HEK293T (cell line): ENCODE measurements at regions not wholly inside any gene's neighbourhood (a gene's known extent, or its start where the extent isn't known, plus 50 kb on each side); places are given as distances from the start of the nearest gene placed in this dataset.

Experiments used
- CTCF ChIA-PET: fragments of 350-600 bp; formaldehyde crosslinking; extraction: SDS; loops from one replicate; lab custom pipeline; 2021; ENCODE audit warnings: antibody characterized with exemption, inconsistent platforms; lab: Yijun Ruan, JAX
- POLR2A ChIA-PET: fragments of 350-600 bp; formaldehyde crosslinking; extraction: SDS; loops from one replicate; lab custom pipeline; 2020; ENCODE audit warnings: antibody characterized with exemption, inconsistent platforms; lab: Yijun Ruan, JAX
- DNase-seq: peaks from one replicate; pipeline ENCODE4 v3.0.0; 2012; ENCODE audit warnings: mixed read lengths; ENCODE audit errors: extremely low spot score
- ARNT ChIP-seq: fragments of 450-650 bp; IDR thresholded peaks from 2 replicates; pipeline ENCODE4 v1.6.1; 2017; ENCODE audit warnings: mild to moderate bottlenecking
- BHLHE40 ChIP-seq: fragments of 450-650 bp; IDR thresholded peaks from 2 replicates; pipeline ENCODE4 v1.6.1; 2016; ENCODE audit warnings: mild to moderate bottlenecking, moderate library complexity, borderline replicate concordance
- CTBP1 ChIP-seq: fragments of 450-650 bp; IDR thresholded peaks from 2 replicates; pipeline ENCODE4 v1.6.1; 2016; ENCODE audit warnings: borderline replicate concordance
- ELF4 ChIP-seq: fragments of 450-650 bp; IDR thresholded peaks from 2 replicates; pipeline ENCODE4 v1.6.1; 2017; ENCODE audit warnings: antibody characterized with exemption
- FOXA1 ChIP-seq: fragments of 450-650 bp; IDR thresholded peaks from 2 replicates; pipeline ENCODE4 v1.6.1; 2016; ENCODE audit warnings: mild to moderate bottlenecking
- FOXK2 ChIP-seq: fragments of 450-650 bp; IDR thresholded peaks from 2 replicates; pipeline ENCODE4 v1.6.1; 2016; ENCODE audit warnings: mild to moderate bottlenecking
- FOXM1 ChIP-seq: fragments of 450-650 bp; IDR thresholded peaks from 2 replicates; pipeline ENCODE4 v1.6.1; 2017; ENCODE audit warnings: mild to moderate bottlenecking, borderline replicate concordance
- HDGF ChIP-seq: fragments of 450-650 bp; IDR thresholded peaks from 2 replicates; pipeline ENCODE4 v1.6.1; 2017; ENCODE audit warnings: antibody characterized with exemption, borderline replicate concordance
- L3MBTL2 ChIP-seq: fragments of 450-650 bp; conservative IDR thresholded peaks from 2 replicates; pipeline ENCODE4 v1.6.1; 2016; ENCODE audit warnings: mild to moderate bottlenecking
- LEF1 ChIP-seq: fragments of 450-650 bp; IDR thresholded peaks from 2 replicates; pipeline ENCODE4 v1.6.1; 2017; ENCODE audit warnings: mild to moderate bottlenecking, borderline replicate concordance
- NFRKB ChIP-seq: fragments of 450-650 bp; IDR thresholded peaks from 2 replicates; pipeline ENCODE4 v1.6.1; 2016; ENCODE audit warnings: mild to moderate bottlenecking, moderate library complexity
- PKNOX1 ChIP-seq: fragments of 450-650 bp; IDR thresholded peaks from 2 replicates; pipeline ENCODE4 v1.6.1; 2016
- SP1 ChIP-seq: fragments of 450-650 bp; IDR thresholded peaks from 2 replicates; pipeline ENCODE4 v1.6.1; 2017
- SUZ12 ChIP-seq: fragments of 450-650 bp; IDR thresholded peaks from 2 replicates; pipeline ENCODE4 v1.6.1; 2016; ENCODE audit warnings: mild to moderate bottlenecking
- TARDBP ChIP-seq: fragments of 450-650 bp; IDR thresholded peaks from 2 replicates; pipeline ENCODE4 v1.6.1; 2016
- ZNF384 ChIP-seq: fragments of 450-650 bp; IDR thresholded peaks from 2 replicates; pipeline ENCODE4 v1.6.1; 2016

- ChIA-PET CTCF (no interaction called here), POLR2A (no interaction called here)
- no peak for TF ChIP-seq ZNF384
- no peak for TF ChIP-seq FOXK2
- no peak for TF ChIP-seq FOXA1
- no peak for TF ChIP-seq ARNT
- no peak for TF ChIP-seq SP1
- no peak for TF ChIP-seq SUZ12
- TF ChIP-seq NFRKB, result no peak
- TF ChIP-seq LEF1, result no peak
- TF ChIP-seq HDGF, result no peak
- TF ChIP-seq ELF4, result no peak
Observed at GRCh38 chr1:157367091-157367739, 185.1 kb downstream of the FCRL5 start.

DNA sequence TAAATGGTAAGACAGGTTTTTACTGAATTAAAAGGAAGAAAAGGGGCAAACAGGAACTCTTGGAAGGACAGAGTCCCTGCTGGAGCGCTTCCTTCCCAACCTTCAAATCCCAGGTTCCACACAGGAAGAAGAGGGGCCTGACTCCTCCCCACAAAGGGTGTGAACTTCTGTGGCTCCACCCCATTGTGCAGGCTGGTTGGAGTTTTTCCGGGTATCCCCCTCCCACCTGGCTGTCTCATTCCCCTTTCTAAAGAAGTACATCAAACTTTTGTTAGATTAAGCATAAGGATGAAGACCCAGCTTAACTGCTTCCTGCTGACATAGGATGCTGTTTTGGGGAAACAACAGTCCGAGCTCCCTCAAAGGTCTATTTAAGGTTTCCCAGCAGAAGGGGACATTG is 187.7 kb downstream of the FCRL5 start:
- ChIA-PET CTCF (interaction anchor here (2.3 kb wide), 1 partner anchor 11 kb away, joined by 12 read pairs; no protein-coding TSS in a partner anchor), POLR2A (no interaction called here)
- DNase-seq, result no peak
- TF ChIP-seq SP1, result no peak

More at GRCh38 chr1:157367091-157367739, 185.1 kb downstream of the FCRL5 start:
- DNase-seq, result no peak

- CTCF ChIA-PET, result interaction anchor here (0.6 to 2.3 kb wide), 4 partner anchors 10 to 201 kb away, joined by 3 to 12 read pairs (median 3); no protein-coding TSS in a partner anchor
- POLR2A ChIA-PET, result no interaction called here
- TF ChIP-seq BHLHE40 (no peak), TARDBP (no peak), PKNOX1 (no peak), FOXK2 (no peak), SP1 (no peak), NFRKB (no peak), SUZ12 (no peak), ZNF384 (no peak)
- DNase-seq, result peak; percentile 65
Observed at GRCh38 chr1:157363660-157364140, 188.6 kb downstream of the FCRL5 start.

GRCh38 chr1:157360023-157360390 is 192.3 kb downstream of the FCRL5 start:
- no peak for DNase-seq
- ChIA-PET CTCF (interaction anchor here (0.9 kb wide), 1 partner anchor 9 kb away, joined by 4 read pairs; no protein-coding TSS in a partner anchor), POLR2A (no interaction called here)

GRCh38 chr1:157359314-157360022 is 192.8 kb downstream of the FCRL5 start:
- TF ChIP-seq BHLHE40 (no peak), ZNF384 (no peak), ELF4 (no peak), SUZ12 (no peak), ARNT (no peak), PKNOX1 (no peak), SP1 (no peak), FOXM1 (no peak), LEF1 (no peak), HDGF (no peak), TARDBP (no peak), L3MBTL2 (no peak)
- CTCF ChIA-PET, result interaction anchor here (0.9 kb wide), 1 partner anchor 10 kb away, joined by 4 read pairs; no protein-coding TSS in a partner anchor
- POLR2A ChIA-PET, result no interaction called here
- no peak for DNase-seq

More at GRCh38 chr1:157360023-157360390, 192.3 kb downstream of the FCRL5 start:
- TF ChIP-seq TARDBP (no peak), SUZ12 (no peak), SP1 (no peak), ZNF384 (no peak), BHLHE40 (no peak), ELF4 (no peak), HDGF (no peak), L3MBTL2 (no peak), FOXA1 (no peak), PKNOX1 (no peak), FOXM1 (no peak), CTBP1 (no peak)

DNA sequence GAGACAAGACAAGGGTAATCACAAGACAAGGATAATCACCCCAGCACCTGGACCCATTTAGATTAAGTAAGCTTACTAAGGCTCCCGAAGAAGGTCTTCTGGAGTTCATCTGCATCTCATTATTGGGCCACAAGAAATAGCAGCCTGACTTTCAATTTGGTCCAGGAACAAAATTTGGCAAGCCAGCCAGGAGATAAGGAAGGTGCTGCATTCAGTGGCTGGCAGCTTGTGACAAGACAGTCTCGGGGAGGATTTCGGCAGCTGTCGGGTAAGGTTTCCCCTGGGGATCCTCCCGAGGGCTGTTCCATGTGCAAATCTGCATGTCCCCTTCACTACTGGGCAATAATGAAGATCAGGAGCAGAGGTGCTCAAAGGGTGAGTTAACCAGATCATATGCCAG is 195.2 kb downstream of the FCRL5 start:
- POLR2A ChIA-PET, result no interaction called here
- TF ChIP-seq FOXA1 (no peak), LEF1 (no peak), TARDBP (no peak), FOXM1 (no peak)
- CTCF ChIA-PET, result interaction anchor here (0.6 kb wide), 1 partner anchor 222 kb away, joined by 3 read pairs; no protein-coding TSS in a partner anchor

More for the DNA sequence above, 195.2 kb downstream of the FCRL5 start:
- DNase-seq, result no peak
